AG10803 (cell line): ENCODE measurements at regions not wholly inside any gene's neighbourhood (a gene's known extent, or its start where the extent isn't known, plus 50 kb on each side); places are given as distances from the start of the nearest gene placed in this dataset.

Source experiments
- DNase-seq: peaks from one replicate; pipeline ENCODE4 v3.0.0; 2010; ENCODE audit warnings: low read depth
- H3K4me3 ChIP-seq: 2 replicates; pipeline ENCODE4 v1.5.1; 2011; ENCODE audit warnings: mild to moderate bottlenecking, low read length, control low read depth
- TF ChIP-seq, protein P1 (sequence below): conservative IDR thresholded peaks from 2 replicates; pipeline ENCODE4 v1.5.1; 2011; ENCODE audit warnings: mild to moderate bottlenecking, low read length, control low read depth, inconsistent platforms

DNA sequence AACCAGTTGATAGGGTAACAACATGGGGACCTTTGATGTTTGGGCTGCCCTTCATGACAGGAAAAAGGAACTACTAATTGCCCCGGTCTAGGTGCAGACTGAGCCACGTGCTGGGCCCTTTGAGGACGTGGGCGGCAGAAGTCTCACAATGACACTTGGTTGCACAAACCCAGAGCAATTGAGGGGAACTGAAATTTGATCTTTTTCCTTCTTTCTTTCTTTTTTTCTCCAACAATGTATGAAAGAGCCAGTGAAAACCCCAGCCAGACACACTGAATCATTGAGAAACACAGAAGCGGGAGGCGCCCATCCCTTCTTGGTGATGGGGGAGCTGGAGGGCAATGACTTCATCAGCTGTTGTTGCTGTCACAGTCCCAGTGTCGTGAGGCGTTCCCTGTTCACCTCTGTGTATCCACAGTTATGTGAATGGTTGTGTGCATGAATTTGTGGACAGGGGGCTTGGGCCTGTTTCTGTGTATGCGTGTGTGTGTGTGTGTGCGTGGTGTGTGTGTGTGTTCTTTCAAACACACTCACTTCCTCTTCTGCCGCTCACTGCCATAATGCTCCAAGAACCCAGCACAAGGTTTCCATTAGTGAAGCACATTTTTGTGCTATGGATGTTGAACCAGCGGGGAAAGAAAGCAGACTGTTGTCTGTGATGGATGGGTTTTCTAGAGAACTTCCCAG, 137.5 kb upstream of the CCND2 start:
- H3K4me3 ChIP-seq: no peak overlapping the region
- no peak for DNase-seq
- TF ChIP-seq, protein P1, sequence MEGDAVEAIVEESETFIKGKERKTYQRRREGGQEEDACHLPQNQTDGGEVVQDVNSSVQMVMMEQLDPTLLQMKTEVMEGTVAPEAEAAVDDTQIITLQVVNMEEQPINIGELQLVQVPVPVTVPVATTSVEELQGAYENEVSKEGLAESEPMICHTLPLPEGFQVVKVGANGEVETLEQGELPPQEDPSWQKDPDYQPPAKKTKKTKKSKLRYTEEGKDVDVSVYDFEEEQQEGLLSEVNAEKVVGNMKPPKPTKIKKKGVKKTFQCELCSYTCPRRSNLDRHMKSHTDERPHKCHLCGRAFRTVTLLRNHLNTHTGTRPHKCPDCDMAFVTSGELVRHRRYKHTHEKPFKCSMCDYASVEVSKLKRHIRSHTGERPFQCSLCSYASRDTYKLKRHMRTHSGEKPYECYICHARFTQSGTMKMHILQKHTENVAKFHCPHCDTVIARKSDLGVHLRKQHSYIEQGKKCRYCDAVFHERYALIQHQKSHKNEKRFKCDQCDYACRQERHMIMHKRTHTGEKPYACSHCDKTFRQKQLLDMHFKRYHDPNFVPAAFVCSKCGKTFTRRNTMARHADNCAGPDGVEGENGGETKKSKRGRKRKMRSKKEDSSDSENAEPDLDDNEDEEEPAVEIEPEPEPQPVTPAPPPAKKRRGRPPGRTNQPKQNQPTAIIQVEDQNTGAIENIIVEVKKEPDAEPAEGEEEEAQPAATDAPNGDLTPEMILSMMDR: no peak

DNA sequence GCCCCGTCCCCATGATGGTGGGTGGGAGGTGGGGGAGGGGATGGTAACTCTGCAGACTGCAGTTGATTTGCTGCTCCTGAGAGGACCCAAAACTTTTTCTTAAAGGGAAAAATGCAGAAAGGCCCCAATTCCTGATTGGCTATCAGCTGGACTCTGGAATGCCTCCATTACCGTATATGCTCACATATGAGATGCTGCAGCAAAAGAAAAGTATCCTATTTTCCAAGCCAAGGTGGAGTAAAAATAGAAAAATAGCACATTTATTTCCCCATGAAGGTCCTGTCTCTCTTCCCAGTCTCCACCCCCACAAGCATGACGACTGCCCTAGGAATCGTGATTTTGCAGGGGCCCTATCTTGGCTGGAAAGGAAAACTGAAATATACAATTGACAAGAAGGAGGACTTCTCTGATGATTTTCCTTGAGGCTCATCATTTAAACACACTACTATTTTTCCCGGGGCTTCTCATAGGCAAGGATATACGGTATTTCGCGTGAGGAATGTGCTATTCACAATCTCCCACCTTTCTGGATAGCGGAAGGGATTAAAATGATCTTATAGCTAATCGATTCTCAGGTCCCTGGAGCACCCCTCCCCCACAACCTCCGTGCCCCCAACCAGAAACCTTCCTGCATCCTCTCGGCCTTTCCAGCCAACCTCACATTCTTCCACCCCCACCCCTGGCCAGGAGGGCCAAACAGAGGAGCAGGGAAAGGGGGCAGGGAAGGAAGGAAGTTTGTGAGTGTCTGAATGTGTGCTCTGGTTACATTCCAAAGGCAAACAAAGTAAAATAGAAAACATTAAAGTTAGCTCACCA, 138.9 kb upstream of the CCND2 start:
- DNase-seq: no peak
- no peak overlapping the region for H3K4me3 ChIP-seq
- TF ChIP-seq, protein P1: no peak

DNA sequence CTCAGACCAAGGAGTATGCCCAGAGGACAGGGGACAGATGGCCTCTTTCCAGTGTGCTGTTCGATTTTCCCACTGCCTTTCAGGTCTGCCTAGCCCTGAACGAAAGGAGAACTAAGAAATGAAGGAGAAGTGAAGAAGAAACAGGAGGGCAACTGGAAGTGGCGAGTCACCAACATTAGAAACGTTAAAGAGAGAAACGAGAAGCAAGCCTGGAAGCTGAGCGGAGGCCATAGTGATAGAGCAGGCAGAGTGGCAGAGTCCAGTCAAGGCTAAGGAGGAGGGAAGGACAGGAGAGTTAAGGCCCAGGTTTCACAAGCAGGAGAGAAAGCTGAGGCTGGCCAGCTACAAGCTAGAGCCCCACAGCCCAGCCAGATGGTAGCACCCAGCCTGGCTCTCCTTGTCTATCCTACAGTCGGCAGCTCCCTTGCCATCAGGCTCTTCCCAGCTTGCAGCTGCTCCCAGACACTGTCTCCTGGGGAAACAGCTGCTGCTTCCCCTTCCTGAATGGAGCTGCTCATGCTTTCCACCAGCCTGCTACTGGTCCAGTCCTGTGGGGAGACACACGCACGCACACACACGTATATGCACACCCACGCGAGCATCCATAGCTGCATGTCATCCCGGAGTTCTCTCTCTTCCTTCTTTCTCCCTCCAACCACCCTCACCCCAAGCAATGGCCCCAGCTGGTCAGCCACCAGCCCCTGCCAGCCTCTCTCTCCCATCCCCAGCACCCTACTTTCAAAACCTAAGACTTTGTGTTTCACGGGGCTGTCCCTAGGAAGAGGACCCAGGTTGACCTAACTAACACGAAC, 139.7 kb upstream of the CCND2 start:
- DNase-seq: no peak
- TF ChIP-seq, protein P1: no peak
- H3K4me3 ChIP-seq: no peak overlapping the region

DNA sequence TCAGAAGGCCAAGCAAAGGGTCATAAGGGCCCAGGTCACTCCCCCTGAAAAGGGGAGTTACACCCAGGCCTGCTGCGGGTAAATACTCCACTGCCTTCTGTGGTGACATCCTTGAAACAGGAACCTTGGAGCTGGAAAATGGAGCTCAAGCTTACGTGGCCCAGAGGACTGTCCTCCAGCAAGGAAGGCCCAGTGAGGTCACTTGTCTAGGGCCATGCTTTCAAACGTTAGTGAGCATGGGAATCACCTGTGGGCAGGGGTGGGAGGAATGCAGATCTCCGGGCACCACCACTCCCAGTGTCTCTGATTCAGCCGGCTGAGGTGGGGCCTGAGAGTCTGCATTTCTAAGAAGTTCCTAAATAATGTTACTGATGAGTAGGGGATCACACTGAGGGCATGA, 140.5 kb upstream of the CCND2 start:
- no peak overlapping the region for H3K4me3 ChIP-seq
- no peak for DNase-seq
- TF ChIP-seq, protein P1: no peak

DNA sequence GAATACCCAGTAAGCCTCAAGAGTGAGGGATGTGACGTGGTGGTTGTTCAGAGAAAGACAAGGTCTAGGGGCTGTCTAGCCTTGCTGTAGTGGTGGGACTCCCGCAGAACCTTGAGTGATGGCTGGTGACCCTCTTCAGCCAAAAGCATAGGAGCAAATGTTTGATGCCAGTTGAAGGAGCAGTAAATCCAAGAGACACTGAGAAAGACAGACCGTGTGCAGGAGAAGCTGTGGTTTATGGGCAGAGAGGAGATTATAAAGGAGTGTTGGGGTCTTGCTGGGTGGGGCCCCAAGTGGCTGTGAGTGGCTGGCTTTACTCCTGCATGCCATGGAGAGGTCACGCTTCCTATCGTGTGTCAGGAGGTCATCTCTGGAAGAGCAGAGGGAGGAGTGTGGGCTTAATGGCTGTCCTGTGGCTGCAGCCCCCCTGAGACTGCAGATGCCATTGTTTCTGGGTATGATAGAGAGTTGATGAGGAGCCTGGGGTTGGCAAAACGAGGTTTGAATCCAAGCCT, 152.0 kb upstream of the CCND2 start:
- H3K4me3 ChIP-seq: no peak overlapping the region
- no peak for DNase-seq
- TF ChIP-seq, protein P1: no peak

DNA sequence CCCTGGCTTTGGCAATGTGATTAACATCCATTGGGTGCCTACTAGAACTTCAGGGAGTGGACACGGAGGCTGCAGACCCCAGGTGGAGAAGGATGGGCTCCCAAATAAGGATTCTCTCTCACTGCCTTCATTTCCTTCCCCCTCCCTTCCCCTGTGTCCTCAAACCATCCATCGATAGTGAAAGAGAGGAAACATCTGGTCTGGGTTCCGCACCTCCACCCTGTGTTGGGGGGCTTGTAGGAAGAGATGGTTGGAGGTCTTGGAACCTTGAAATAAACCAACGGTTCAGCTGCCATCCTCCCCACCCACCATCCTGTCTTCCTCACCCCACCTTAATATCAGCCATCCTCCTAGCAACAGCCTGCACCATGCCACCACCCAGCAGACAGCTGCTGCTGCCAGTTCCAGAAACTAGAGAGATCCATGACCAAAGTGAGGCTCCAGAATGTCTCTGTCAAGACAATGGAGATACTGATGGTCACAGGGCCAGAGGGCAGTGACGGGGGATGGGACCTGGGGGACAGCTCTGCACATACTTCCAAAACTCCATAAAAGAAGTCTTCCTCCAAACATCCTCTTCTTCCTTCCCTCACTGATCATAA, 153.1 kb upstream of the CCND2 start:
- TF ChIP-seq, protein P1: no peak
- no peak for DNase-seq
- H3K4me3 ChIP-seq: no peak overlapping the region
